Inflammatory macrophage treated with lipopolysaccharide for 4 hours (primary cell): ENCODE measurements at regions not wholly inside any gene's neighbourhood (a gene's known extent, or its start where the extent isn't known, plus 50 kb on each side); places are given as distances from the start of the nearest gene placed in this dataset.
A peak's percentile ranks its signal among the peaks of the same experiment; 100 is the strongest.

ENCODE experiments used
- DNase-seq: peaks from one replicate; pipeline ENCODE4 v3.0.0-alpha.2; 2020

DNA sequence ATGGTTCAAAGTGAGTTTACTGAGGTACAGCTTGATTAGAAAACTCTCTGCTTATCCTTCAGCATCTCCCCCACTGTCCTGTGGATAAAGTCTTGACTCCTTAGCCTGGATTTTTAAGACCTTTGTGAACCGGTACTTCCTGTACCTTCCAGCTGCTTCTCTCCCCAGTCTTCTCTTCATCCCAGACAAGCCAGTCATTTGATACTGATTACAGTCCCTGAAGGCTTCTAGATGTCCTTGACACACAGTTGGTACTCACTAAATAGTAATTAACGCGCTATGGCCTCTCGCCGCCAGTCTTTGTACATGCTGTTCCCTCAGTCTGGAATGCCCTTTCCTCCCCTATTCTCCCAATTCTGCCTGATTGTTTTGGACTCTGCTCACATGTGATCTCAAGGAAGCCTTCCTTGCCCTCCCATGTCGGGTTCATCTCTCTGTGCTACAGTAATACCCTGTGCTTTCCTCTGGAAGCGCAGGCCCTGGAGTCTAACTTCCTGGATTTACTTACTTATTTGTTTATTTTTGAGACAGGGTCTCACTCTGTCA, 50.6 kb upstream of the PTGR2 start:
- no peak for DNase-seq

DNA sequence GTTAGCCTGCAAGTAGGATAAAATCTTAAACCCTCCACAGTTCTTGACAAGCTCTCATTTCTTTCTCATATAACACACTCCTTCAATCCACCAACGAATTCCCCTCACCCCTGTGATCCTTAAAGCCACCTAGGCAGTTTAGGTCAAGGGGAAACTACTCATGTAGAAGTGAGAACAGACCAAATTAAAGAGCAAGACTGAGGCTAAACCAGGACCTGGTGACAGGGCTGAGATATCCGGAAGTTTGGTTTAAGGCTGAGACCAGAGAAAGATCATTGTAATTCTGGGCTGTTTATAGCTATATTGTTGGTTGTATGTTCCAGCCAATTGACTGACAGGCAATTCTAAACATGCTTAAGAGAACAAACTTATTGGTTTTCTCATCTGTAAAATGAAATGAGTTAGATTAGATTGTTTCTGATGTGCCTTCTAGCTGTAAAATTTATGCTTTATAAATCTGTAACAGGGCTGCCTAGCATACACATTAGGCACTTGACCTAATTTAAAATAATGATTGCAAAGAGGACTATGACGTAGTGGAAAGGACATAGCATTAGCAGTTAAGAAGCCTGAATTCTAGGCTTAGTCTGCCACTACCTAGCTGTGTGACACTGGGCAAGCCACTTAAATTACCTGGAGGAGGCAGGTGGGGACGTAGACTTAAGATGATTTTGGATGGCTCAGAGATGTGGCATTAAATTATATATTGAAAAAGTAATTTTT, 53.9 kb upstream of the PTGR2 start:
- no peak for DNase-seq

DNA sequence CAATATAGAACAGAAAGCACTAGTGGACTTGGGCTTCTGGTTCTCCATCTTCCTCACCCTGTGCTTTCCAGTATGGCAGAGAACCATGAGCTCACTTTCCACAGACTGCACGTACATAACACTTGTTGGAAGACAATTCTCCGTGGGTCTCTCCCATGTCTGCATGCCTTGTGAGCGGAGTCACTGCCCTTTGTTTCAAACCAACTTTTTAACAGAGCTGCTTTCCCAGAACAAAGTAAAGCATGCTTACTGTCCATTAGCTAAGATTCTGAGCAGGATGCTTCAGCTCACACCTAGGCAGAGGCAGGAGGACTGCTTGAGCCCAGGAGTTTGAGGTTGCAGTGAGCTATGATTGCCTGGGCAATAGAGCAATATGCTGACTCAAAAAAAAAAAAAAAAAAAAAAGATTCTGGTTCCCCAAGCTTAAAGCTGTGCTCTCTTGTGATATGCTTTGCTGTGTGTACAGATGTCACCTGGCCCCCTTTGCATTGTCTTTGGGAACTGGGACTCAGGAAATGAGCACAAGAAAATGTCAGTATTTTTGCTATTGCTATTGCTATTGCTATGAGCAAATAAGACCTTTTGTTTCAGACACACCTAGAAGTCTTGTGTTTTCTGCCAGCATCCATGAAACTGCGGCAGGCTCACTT, 54.6 kb upstream of the PTGR2 start:
- no peak for DNase-seq

DNA sequence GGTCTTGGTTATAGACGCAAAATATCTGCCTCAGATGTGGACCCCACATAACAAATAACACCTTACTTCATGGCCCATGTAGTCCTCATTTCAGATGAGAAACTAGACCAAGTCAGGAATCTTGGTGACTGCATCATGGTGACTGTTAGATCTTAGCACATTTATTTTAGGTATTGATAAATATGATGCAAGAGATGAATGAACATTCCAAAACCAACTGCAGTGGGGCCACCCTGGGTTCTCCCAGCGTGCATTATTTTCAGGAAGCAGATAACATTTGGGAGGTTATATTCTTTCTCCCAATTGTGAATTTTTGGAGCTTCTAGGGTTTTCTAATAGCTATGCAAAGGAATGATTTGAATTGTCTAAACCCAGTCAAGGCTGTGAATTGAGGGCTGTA, 55.2 kb upstream of the PTGR2 start:
- DNase-seq: no peak

DNA sequence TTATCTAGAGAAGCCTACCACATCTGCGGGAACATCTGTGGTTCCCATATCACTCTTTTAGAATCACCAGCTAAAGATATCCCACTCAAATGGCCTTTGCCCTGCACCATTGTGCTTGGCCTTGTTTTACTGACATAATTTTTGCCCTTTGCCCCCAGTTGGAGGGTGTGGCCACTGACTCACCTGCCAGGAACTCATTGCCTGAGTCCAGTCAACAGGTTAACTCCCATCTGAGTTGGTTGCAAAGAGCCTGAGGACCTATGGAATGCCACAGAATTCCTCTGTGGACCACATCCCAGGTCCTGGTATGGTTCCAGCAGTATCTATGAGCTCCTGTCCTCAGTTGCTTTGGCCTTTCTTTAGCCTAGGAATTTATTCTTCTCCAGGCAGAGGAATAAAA, 55.7 kb upstream of the PTGR2 start:
- no peak for DNase-seq

DNA sequence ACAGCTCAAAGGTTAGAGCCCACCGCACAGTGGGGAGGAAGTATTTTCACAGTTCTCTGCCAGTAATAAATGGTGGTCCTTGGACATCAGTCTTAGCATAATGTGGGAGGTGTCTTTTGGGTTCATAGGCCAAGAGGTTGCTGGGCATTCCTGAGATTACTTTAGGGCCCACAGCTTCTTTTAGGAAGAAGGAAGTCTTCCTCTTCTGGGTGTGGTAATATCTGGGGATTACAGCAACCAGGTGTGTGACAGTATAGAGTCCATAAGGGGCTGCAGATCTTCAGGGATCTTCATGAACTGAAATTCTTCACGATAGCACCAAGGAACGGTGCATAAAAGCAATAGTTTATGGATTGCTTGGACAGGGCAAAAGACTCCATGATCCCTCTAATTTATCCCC, 56.2 kb upstream of the PTGR2 start:
- no peak for DNase-seq

DNA sequence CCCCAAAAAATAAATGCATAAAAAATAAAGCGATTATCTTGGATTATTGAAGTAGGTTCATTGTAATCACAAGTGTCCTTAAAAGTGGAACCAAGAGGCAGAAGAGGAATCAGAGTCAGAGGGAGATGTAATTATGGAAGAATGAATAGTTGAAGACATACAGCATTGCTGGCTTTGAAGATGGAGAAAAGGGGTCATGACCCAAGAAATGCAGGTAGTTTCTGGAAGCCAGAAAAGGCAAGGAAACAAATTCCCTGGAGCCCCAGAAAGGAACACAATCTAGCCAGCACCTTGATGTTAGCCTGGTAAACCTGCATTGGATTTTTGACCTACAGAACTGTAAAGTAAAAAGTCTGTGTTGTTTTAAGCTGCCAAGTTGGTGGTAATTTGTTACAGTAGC, 57.5 kb upstream of the PTGR2 start:
- no peak for DNase-seq

DNA sequence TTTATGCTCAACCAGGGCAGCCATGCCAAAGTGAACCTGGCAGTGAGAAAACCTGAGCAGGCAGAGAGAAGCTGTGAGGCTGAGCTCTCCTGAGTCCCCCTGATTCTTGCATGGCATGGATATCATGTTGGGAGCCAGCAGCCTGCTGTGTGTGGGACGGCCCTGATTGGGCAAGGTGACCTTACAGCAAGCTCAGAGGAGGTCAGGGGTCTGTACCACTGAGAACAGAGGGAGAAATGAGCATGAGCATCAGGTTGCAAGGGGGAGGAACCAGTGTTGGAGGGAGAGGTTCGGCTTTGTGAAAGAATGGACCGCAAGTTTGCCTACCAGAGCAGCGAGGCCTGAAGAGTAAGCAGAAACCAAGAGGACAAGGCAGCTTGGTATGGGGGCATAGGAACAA, 59.1 kb upstream of the PTGR2 start:
- DNase-seq: no peak

DNA sequence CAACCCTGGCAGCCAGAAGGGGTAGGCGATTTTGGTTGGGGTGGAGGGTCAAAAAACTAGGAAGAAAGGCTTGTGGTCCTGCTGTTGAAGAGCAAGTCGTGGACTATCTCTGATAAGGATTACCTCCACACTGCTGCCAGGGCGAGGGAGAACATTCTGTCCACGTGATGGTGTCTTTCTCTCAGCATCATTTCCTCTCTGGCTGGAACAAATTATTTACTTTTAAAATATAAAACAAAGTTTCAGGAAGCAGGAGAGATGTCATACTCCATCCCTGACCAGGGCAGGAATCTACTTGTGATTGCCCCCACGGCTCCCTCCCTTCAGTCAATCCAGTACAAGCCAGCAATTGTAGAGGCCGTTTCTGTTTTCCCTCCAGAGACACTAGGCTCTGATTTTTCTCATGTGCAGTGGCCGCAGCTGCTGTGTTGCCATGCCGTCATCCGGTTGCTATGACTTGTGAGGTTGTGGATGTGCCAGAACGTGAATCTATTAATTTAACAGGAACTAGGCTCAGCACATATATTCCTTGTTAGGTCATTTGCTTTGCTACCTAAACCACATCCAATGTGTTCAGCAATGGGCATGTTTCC, 61.5 kb upstream of the PTGR2 start:
- no peak for DNase-seq

DNA sequence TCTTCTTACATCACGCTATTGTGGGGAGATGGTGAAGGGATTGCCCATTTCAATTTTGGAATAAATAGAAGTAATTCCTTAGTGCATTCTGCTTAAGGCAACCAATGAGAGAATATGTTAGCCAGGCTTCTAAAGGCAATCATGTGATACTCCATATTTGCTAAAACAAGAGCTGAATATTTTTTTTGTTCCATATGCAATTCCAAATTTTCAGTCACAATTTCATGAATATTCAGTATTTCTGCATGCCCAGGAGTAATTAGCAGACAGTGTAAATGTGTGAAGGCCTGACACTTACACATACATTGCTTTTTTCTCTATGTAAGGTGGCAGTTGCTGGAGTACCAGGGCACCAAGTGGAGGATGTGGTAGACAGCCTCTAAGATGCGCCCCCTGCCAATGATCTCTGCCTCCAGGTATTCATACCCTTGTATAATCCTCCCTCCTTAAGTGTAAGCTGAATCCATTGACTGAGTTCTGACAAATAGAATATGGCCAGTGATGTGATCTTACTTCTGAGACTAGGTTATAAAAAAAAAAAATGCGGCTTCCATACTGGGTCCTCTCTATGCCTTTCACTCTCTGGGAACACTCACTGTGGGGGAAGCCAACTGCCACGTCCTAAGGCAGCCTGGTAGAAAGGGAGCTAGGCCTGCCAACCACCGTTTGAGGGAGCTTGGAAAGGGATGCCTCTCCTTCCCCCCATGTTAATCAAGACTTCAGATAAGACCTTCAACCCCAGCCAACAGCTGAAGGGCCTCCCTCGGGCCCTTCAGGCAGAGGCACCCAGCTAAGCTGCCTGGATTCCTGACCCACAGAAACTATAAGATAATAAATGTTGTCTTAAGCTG, 62.7 kb upstream of the PTGR2 start:
- no peak for DNase-seq

DNA sequence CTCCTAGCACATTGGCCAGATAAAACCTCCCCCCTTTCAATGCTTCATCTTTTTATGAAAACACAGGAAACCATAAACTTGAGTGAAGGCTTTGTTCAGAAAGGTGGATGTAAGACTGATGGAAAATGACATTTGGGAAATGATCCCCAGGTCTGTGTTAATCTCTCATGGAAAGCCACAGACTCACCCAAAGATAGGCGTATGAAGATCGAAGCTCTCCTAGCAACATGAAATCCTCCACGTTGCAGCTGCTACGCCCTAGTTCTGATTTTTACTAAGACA, 63.4 kb upstream of the PTGR2 start:
- DNase-seq: no peak

DNA sequence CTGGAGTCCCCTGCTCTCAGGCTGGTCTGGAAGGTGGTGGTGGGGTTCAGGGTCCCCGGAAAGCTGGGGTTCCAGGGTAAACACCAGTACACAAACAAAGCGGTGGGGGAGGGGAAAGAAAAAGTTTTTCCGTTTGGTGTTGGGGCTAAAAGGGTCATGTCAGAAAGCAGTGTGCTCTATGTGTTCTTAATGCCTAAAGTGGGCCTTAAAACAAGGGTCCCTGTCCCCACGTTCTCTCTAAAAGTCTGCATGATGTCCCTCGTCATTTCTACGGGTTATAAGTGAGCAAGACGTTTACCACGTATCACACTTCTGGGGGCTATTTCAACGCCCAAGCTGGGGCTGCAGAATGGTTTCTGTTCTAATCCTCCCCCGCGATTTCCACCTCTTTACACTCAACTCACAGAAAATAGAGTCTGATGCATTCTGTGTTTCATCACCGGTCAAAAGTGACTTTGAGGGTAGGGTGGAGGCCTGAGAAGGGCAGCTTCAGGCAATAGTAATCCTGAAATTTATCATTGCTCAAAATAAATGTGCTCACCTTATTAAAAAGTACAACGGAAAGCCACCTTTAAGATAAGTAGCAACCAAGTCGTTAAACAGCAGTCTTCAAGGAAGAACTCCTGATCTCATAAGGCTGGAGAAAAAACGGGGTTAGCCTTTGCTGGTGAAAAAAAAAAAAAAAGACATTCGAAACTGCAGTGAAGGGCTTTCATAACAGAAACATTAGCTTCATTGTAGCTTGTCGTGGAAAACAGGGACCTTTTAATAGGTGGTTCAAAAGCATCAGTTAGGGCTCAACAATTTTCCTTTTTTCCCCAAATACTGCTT, 63.9 kb upstream of the PTGR2 start:
- peak; percentile 79 for DNase-seq

DNA sequence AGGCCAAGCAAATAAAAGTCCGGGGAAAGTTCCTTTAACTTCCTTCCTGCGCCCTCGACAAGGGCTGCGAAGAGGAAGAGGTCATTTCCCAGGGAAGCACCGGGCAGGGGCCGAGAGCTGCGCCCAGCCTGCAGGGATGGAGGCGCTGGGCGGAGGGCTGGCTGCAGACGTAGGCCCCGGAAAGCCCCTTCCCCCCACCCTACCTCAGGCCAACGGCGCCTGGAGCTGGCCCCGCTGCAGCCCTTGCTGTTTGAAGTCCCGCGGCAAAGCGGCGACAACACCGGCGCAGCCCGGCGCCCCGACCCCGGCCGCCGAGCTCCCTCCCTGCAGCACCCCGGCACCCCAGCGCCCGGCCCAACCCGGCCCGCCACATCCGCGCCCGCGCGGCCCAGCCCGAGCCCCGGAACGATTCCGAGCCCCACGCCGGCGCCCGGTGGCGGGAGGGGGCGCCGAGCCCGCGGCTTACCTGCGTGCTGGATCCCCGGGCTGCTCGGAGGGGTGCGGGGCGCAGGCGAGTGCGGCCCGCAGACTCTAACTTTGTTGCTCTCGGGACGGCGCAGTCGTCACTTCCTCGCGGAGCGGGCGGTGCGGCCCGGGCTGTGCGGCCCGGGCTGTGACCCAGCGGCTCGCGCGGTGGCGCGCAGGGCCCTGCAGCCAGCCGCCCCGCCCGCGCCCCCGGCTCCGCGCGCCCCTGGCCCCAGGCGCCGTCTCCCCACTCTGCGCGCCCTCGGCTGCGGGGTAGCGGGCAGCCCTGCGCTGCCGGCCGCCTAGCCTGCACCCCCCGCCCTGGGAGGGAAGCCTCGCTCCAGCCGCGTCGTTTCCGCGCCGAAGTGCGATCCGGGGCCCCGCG, 64.8 kb upstream of the PTGR2 start:
- peak; percentile 58 for DNase-seq

DNA sequence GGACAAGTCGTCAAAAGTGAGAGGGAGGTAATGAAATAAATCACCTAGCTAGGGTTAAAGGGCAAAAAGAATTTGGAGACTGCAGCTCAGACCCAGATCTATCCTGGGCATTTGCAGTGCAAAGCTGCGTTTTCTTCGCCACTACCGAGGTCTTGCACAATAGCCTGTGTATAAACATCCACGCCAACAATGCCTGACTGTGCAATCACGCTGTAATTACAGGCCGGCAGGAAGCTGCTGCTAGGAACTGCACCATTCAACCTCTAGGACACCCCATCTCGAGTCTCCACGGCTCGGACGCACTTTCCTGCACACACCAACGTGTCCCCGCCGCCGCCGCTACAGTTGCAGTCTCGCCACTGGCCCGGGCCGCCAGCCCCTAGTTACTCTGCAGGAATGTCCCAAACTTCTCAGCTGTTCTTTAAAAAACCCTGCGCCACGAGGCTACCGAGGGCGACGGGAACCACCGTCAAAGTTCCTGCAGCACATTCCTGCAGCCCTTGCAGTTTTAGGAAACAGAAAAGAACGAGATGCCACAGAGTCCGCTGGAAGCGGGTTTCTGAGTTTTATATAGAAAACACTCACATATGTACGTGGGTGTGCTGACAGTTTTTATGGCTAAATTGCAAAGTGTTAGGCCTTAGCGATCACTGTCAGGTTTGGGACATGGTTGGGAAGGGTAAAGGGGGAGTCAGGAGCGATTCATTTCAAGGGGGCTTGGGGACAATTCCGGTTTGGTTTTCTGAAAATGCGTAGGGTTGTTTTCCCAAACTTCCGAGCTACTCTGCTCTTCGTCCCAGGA, 65.6 kb upstream of the PTGR2 start:
- DNase-seq: peak; percentile 89

DNA sequence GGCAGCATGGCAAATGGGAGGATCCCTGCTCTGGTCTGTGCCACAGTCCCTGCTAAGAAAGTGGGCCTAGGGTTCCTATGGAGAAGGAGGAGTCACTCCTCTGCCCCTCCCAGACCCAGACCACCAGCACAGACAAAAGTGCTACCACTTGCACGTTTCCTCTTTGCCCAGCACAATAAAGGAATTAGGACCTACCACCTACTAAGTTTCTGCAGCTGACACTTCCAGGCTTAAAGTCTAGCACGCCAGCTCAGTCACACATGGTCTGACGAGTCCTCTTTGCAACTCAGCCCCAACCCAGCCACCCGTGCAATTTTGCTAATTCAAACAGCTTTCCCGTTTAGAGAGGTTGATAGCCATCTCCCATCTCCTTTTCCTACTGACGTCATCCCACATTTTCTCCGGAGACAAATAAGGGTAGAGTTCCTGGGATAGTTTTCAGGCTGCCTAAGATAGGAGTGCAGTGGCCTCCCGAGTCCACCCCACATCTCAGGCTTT, 66.2 kb upstream of the PTGR2 start:
- DNase-seq: peak; percentile 73

DNA sequence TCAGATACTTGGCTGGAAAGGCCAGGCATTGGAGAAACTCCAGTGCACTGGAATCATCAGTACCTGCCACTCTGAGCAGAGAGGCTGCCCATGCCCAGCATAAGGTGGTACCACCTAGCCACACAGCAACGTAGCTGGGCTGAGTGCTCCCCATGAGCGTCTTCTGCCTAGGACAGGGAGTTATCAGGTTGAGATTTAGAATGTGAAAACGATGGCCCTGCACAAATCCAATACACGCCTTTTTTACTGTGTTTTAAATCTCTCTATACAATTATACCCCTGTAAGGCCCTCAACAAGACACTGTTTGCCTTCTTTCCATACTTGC, 66.7 kb upstream of the PTGR2 start:
- no peak for DNase-seq

DNA sequence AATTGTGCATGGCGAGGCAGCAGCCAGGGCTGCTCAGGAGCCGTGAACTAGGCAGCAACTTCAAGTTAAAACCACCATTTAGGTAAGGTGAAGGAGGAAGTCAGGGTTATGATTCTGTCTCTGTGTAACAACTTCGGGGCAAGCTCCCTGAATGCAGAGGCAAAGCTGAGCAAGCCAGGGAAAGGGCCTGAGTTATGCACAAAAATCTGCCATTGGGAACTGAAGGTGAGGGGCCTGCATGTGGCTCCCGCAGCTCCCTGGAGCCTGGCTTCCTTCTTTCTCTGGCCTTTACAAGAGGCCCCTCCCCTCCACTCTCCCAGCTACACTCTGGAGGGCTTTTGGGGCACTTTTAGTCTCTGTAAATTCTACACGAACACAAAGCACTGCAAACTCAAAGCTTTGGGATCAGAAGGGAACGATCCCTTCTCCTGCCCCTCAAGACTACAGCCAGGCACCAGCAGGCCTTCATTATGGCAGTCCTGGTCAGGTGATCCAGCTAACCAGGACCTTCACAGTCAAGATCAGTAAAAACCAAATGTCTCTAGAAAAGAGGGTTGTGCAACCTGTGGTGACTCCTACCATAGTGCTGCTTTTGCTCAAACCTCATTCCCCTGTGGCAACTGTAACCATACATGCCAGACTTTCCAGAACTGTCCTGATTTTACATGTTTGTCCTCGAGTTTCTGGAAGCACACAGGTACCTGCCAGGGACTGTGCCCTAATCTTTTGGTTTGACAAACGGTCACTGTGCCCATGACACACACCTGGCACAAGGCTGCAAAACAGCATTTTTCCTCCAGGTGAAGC, 67.2 kb upstream of the PTGR2 start:
- DNase-seq: peak; percentile 69

DNA sequence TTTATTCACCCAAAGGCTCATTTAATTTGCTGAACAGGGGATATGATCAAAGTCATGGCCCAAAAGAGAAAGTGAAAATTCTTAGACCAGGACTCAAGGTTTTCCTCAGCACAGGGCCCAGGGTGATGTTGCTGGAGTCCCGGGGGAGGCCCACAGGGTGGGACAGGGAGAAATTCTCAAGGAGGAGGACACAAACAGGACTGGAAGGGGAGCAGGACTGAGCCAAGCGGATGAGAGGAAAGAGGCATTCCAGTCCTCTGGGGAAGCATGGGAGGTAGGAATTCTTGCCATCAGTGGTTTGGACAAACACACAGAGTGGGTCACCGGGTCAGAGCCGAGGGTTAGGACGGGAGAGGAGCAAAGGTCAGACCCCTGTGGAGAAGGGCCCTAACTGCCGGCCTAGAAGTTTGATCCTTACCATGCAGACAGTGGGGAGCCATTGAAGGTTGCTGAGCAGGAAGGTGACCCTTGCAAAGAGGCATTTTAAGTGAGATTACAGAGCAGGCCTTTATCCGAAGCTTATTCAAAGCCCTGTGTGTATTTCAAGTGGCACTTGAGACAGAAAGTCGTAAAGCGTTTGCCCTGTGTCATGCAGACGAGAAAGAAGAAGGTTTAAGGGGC, 68.4 kb upstream of the PTGR2 start:
- no peak for DNase-seq

DNA sequence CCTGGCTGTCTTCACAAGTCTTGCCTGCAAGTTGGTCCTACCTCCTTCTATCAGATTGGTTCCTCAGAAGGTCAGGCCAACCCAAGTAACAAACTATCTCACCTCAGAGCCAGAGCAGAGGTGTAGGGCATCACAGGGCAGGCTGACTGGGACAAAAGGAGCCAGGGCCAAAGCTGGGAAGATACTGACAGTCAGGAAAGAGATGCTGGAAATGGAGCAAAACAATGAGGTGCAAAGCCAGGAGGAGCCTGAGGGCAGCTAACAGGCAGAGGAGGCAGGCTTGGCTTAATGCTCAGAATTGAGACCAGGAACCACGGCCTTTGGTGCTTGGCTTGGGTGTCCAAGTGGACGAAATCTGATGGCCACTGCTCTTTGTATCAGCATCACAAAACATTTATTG, 68.4 kb upstream of the PNMA1 start:
- no peak for DNase-seq
